WTC11 (cell line): ENCODE measurements at regions not wholly inside any gene's neighbourhood (a gene's known extent, or its start where the extent isn't known, plus 50 kb on each side); places are given as distances from the start of the nearest gene placed in this dataset.
"Not testable (repeated sequence)": the region's sequence is repeated elsewhere in the genome, so short reads cannot be mapped to it uniquely, and the experiment has no call there.

Source experiments
- ATAC-seq: fragments of 200-7000 bp; cut with Tn5 transposase; 2 replicates; pipeline ENCODE4 v1.10.0; 2021; ENCODE audit warnings: mild to moderate bottlenecking, moderate library complexity
- CTCF ChIA-PET: fragments of 300-600 bp; sonication (Branson Sonifier 250); formaldehyde crosslinking; loops from one replicate; lab custom pipeline; 2021; ENCODE audit warnings: antibody characterized with exemption; lab: Charles Lee
- POLR2A ChIA-PET: fragments of 350-600 bp; sonication (Branson Sonifier 250); formaldehyde crosslinking; loops from one replicate; lab custom pipeline; 2021; ENCODE audit warnings: antibody characterized with exemption; lab: Charles Lee
- DNase-seq: peaks from one replicate; pipeline ENCODE4 v3.0.0; 2021; ENCODE audit warnings: low spot score
- H3K27ac Mint-ChIP-seq: 2 replicates; pipeline ENCODE4 v1.8.0; 2021; ENCODE audit warnings: mixed read lengths
- H3K27me3 Mint-ChIP-seq: 2 replicates; pipeline ENCODE4 v1.8.0; 2021; ENCODE audit warnings: low read depth, mild to moderate bottlenecking, moderate library complexity, mixed read lengths
- H3K36me3 Mint-ChIP-seq: 2 replicates; pipeline ENCODE4 v1.8.0; 2021; ENCODE audit warnings: mixed read lengths
- H3K4me1 Mint-ChIP-seq: 2 replicates; pipeline ENCODE4 v1.8.0; 2022; ENCODE audit warnings: mixed read lengths
- H3K4me3 Mint-ChIP-seq: 2 replicates; pipeline ENCODE4 v1.8.0; 2021; ENCODE audit warnings: mild to moderate bottlenecking, moderate library complexity, mixed read lengths
- H3K9me3 Mint-ChIP-seq: 2 replicates; pipeline ENCODE4 v1.8.0; 2021; ENCODE audit warnings: mixed read lengths

GRCh38 chr4:118633476-118633875 lies 51.7 kb upstream of the METTL14 start:
- CTCF ChIA-PET, result interaction anchor here (0.9 kb wide), 1 partner anchor 52 kb away, joined by 3 read pairs; the partner anchor contains the start of gene METTL14
- peaks cover 24% of the 10 kb centered on the region for H3K36me3 Mint-ChIP-seq
- ATAC-seq, H3K4me3 Mint-ChIP-seq, H3K4me1 Mint-ChIP-seq, H3K27ac Mint-ChIP-seq, DNase-seq, POLR2A ChIA-PET, H3K27me3 Mint-ChIP-seq, H3K9me3 Mint-ChIP-seq: not testable (repeated sequence)

- H3K36me3 Mint-ChIP-seq, result peaks cover 19% of the 10 kb centered on the region
- ATAC-seq, H3K27ac Mint-ChIP-seq, H3K27me3 Mint-ChIP-seq, H3K4me3 Mint-ChIP-seq, H3K4me1 Mint-ChIP-seq, DNase-seq, H3K9me3 Mint-ChIP-seq, POLR2A ChIA-PET: not testable (repeated sequence)
- CTCF ChIA-PET, result interaction anchor here (0.8 to 0.9 kb wide), 2 partner anchors 51 to 211 kb away, joined by 3 to 4 read pairs; partner anchors contain the start of gene METTL14
These were observed 50.9 kb upstream of the METTL14 start for GRCh38 chr4:118634126-118634875.
